Endodermal cell (in vitro differentiated cells): ENCODE measurements at regions not wholly inside any gene's neighbourhood (a gene's known extent, or its start where the extent isn't known, plus 50 kb on each side); places are given as distances from the start of the nearest gene placed in this dataset.

Experiments
- DNase-seq: peaks from one replicate; pipeline ENCODE4 v3.0.0-alpha.2; 2017
- H3K27ac ChIP-seq: 2 replicates; pipeline ENCODE4 v1.5.1; 2013; ENCODE audit warnings: mild to moderate bottlenecking, low read depth, low read length, moderate library complexity
- H3K27me3 ChIP-seq: 2 replicates; pipeline ENCODE4 v1.6.1; 2013; ENCODE audit warnings: mild to moderate bottlenecking, low read length, moderate library complexity; ENCODE audit not compliant: insufficient read depth, control insufficient read depth, poor library complexity, severe bottlenecking
- H3K36me3 ChIP-seq: 2 replicates; pipeline ENCODE4 v1.7.0; 2013; ENCODE audit warnings: mild to moderate bottlenecking, low read length, moderate library complexity; ENCODE audit not compliant: control insufficient read depth, insufficient read depth
- H3K4me1 ChIP-seq: one replicate; pipeline ENCODE4 v1.7.0; 2013; ENCODE audit warnings: low read length; ENCODE audit not compliant: control insufficient read depth, insufficient read depth
- H3K4me3 ChIP-seq: 2 replicates; pipeline ENCODE4 v1.5.1; 2013; ENCODE audit warnings: mild to moderate bottlenecking, low read length, moderate library complexity
- H3K9ac ChIP-seq: 2 replicates; pipeline ENCODE4 v1.6.1; 2013; ENCODE audit warnings: mild to moderate bottlenecking, low read length, moderate library complexity; ENCODE audit not compliant: poor library complexity, severe bottlenecking; ENCODE audit errors: extremely low read depth
- H3K9me3 ChIP-seq: 2 replicates; pipeline ENCODE4 v1.6.1; 2013; ENCODE audit warnings: mild to moderate bottlenecking, low read length, moderate library complexity; ENCODE audit not compliant: control insufficient read depth
- H3K27ac Mint-ChIP-seq: 2 replicates; pipeline ENCODE4 v1.8.0; 2020; ENCODE audit warnings: mixed read lengths
- H3K27me3 Mint-ChIP-seq: 2 replicates; pipeline ENCODE4 v1.8.0; 2021; ENCODE audit warnings: mild to moderate bottlenecking, mixed read lengths; ENCODE audit not compliant: insufficient read depth
- H3K36me3 Mint-ChIP-seq: 2 replicates; pipeline ENCODE4 v1.8.0; 2020; ENCODE audit warnings: low read depth, mixed read lengths
- H3K4me1 Mint-ChIP-seq: 2 replicates; pipeline ENCODE4 v1.8.0; 2020; ENCODE audit warnings: mixed read lengths
- H3K4me3 Mint-ChIP-seq: 2 replicates; pipeline ENCODE4 v1.8.0; 2020; ENCODE audit warnings: mild to moderate bottlenecking, moderate library complexity, mixed read lengths
- H3K9me3 Mint-ChIP-seq: 2 replicates; pipeline ENCODE4 v1.8.0; 2020; ENCODE audit warnings: mild to moderate bottlenecking, mixed read lengths
- CTCF ChIP-seq: fragments of 200-600 bp; sonication (generic); conservative IDR thresholded peaks from 2 replicates; pipeline ENCODE4 v1.5.0; 2021; ENCODE audit warnings: antibody characterized with exemption, mild to moderate bottlenecking
- WGBS, 2 experiments: methylation state at CpG; one replicate each; pipeline versions ENCODE4 v1.1.5 to v1.1.7; 2013; ENCODE audit warnings: missing lambda C conversion rate in 2 of 2, mixed read lengths in 1 of 2; ENCODE audit not compliant: insufficient coverage in 1 of 2, insufficient read length in 1 of 2; 5-methylcytosine and 5-hydroxymethylcytosine counted together

GRCh38 chr7:67554986-67555385 is 558.4 kb downstream of the TYW1 start:
- Mint-ChIP-seq H3K4me3 (no peak overlapping the region), H3K27me3 (peaks cover 18% of the 10 kb centered on the region), H3K27ac (no peak overlapping the region), H3K36me3 (no peaks in the 10 kb centered on the region), H3K9me3 (peaks cover 15% of the 10 kb centered on the region), H3K4me1 (no peaks in the 10 kb centered on the region)
- Histone ChIP-seq H3K4me3 (no peak overlapping the region), H3K27ac (no peak overlapping the region), H3K9ac (no peak overlapping the region), H3K27me3 (no peaks in the 10 kb centered on the region), H3K4me1 (no peaks in the 10 kb centered on the region), H3K36me3 (no peaks in the 10 kb centered on the region), H3K9me3 (peaks cover 6% of the 10 kb centered on the region)
- no peak for TF ChIP-seq CTCF
- 91 to 100% methylated on average over 1 to 6 of the region's 6 CpGs for WGBS, 2 experiments
- no peak for DNase-seq

- no peak for DNase-seq
- Histone ChIP-seq H3K4me1 (no peaks in the 10 kb centered on the region), H3K27me3 (no peaks in the 10 kb centered on the region), H3K36me3 (no peaks in the 10 kb centered on the region), H3K9ac (no peak overlapping the region), H3K27ac (no peak overlapping the region), H3K9me3 (peaks cover 19% of the 10 kb centered on the region), H3K4me3 (no peak overlapping the region)
- H3K4me1 Mint-ChIP-seq = no peaks in the 10 kb centered on the region
- TF ChIP-seq CTCF = no peak
- no peaks in the 10 kb centered on the region for H3K36me3 Mint-ChIP-seq
- no peak overlapping the region for H3K4me3 Mint-ChIP-seq
- H3K9me3 Mint-ChIP-seq = peaks cover 19% of the 10 kb centered on the region
- WGBS, 2 experiments = 87 to 90% methylated on average over 4 of the region's 4 CpGs
- H3K27me3 Mint-ChIP-seq = peaks cover 5% of the 10 kb centered on the region
- no peak overlapping the region for H3K27ac Mint-ChIP-seq
Measured at GRCh38 chr7:67564959-67565358, 568.3 kb downstream of the TYW1 start.

GRCh38 chr7:67566101-67566500 is 569.5 kb downstream of the TYW1 start:
- Mint-ChIP-seq H3K36me3 (no peaks in the 10 kb centered on the region), H3K27me3 (peaks cover 6% of the 10 kb centered on the region), H3K4me1 (no peaks in the 10 kb centered on the region), H3K27ac (no peak overlapping the region), H3K9me3 (peaks cover 14% of the 10 kb centered on the region), H3K4me3 (no peak overlapping the region)
- TF ChIP-seq CTCF = no peak
- Histone ChIP-seq H3K4me3 (no peak overlapping the region), H3K27me3 (no peaks in the 10 kb centered on the region), H3K27ac (no peak overlapping the region), H3K4me1 (no peaks in the 10 kb centered on the region), H3K9ac (no peak overlapping the region), H3K36me3 (no peaks in the 10 kb centered on the region), H3K9me3 (peaks cover 12% of the 10 kb centered on the region)
- WGBS, 2 experiments = 86 to 93% methylated on average over 2 to 4 of the region's 4 CpGs
- no peak for DNase-seq
